ENCODE measurements at regions not wholly inside any gene's neighbourhood (a gene's known extent, or its start where the extent isn't known, plus 50 kb on each side); places are given as distances from the start of the nearest gene placed in this dataset.

- TF ChIP-seq CTCF (IDR thresholded peaks at IDR 0.05; ENCODE audit: low read depth, low read length), result no peak
- in situ Hi-C loops (cut with HindIII; ENCODE audit: low sequenced_read_pairs), result no loop called here
- H3K4me3 ChIP-seq (ENCODE audit: low read depth, low read length), result no peak overlapping the region
- DNase-seq (ENCODE audit: low read depth, low spot score), result peak; percentile 47
Measured at GRCh38 chr5:115432691-115433090, 111.9 kb downstream of the FEM1C start.

- no peak overlapping the region for H3K4me3 ChIP-seq (ENCODE audit: low read depth, low read length)
- in situ Hi-C loops (cut with HindIII; ENCODE audit: low sequenced_read_pairs), result no loop called here
- no peak for TF ChIP-seq CTCF (IDR thresholded peaks at IDR 0.05; ENCODE audit: low read depth, low read length)
- DNase-seq (ENCODE audit: low read depth, low spot score), result no peak
Measured at GRCh38 chr5:115431116-115431515, 113.5 kb downstream of the FEM1C start.

DNA sequence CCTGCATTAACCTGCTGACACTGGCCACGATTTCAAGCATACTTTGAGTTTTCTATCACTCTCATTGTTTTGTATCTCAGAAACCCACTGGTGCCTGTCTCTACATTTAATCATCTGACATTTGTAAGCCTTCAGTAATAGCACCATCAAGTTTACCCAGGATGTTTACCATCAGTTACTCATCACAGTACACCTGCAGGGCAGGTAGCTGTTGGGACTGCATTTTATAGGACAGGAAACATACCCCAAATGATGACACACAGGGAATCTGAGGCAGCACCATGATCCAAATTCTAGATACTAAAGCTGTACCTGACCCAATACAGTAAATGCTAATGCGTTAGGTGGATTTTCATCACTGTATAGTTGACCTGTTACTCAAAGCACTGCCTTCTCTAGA, 114.2 kb downstream of the FEM1C start:
- DNase-seq (ENCODE audit: low read depth, low spot score), result no peak
- in situ Hi-C loops (cut with HindIII; ENCODE audit: low sequenced_read_pairs), result no loop called here
- no peak for TF ChIP-seq CTCF (IDR thresholded peaks at IDR 0.05; ENCODE audit: low read depth, low read length)
- H3K4me3 ChIP-seq (ENCODE audit: low read depth, low read length), result no peak overlapping the region

DNA sequence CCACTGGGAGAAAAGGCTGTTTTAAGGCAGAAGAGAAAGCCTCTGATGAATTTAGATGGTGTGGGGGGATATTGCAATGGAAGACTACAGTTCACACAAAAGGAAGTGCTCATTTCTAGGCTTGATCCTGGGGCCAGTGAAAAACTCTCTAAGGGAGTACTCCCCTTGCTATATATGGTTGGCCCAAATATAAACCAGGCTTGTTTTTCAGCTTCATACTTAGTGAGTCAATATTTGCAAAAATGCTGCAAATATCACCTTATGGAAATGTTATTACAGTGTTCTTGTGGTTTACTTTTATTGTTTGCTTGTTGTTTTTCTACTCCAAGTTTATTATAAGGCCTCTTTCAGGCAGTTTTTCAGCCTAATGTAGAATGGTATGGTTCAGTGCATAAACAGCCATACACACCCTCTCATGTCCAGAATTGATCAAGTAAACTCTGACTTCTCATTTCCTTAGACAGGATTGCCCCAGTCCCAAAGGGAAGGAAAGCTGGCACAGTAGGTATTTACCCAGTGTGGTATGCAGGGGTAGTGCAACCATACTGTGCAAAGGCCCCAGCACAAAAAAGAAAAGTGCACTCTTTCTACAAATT, 115.1 kb downstream of the FEM1C start:
- no peak for TF ChIP-seq CTCF (IDR thresholded peaks at IDR 0.05; ENCODE audit: low read depth, low read length)
- in situ Hi-C loops (cut with HindIII; ENCODE audit: low sequenced_read_pairs), result no loop called here
- no peak for DNase-seq (ENCODE audit: low read depth, low spot score)

DNA sequence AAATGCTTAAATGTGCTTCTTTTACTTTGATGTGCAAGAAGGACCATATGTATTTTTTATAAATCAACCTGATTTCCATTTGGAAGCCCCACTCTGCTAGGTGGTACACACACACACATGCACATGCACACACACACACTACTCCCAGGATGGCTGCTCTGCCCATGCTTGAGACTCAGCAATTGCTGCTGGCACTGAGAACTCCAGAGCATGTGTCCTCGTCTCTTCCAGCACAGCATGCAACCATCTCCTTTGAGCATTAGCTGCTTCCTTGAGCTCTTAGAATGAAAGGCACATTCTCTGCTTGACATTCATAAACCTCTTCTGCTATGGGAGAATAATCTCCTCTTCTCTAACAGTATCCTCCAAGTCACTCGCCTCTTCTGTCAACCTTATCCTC, 115.9 kb downstream of the FEM1C start:
- no peak for TF ChIP-seq CTCF (IDR thresholded peaks at IDR 0.05; ENCODE audit: low read depth, low read length)
- in situ Hi-C loops (cut with HindIII; ENCODE audit: low sequenced_read_pairs), result no loop called here
- no peak overlapping the region for H3K4me3 ChIP-seq (ENCODE audit: low read depth, low read length)
- no peak for DNase-seq (ENCODE audit: low read depth, low spot score)

More for the DNA sequence above, 115.1 kb downstream of the FEM1C start:
- H3K4me3 ChIP-seq (ENCODE audit: low read depth, low read length), result no peak overlapping the region

DNA sequence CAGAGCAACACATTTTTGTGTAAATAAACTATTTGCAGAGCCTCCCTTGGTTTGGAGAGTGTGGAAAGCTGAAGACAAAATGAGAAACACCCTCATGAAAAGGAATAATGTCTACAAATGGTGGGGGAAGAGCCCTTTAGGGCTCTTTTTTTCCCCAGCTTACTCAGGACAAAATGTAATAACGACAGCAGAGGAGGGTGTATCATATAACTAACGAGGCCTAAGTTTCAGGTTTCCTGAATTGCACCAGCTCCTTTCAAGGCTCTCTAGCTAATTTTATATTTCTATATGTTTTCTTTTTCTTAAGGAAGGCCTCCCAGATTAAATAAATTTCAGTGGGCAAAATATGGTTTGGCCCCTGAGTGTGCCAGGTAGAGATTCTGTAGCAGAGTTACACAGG, 116.3 kb downstream of the FEM1C start:
- in situ Hi-C loops (cut with HindIII; ENCODE audit: low sequenced_read_pairs), result no loop called here
- no peak for DNase-seq (ENCODE audit: low read depth, low spot score)
- TF ChIP-seq CTCF (IDR thresholded peaks at IDR 0.05; ENCODE audit: low read depth, low read length), result no peak
- no peak overlapping the region for H3K4me3 ChIP-seq (ENCODE audit: low read depth, low read length)

DNA sequence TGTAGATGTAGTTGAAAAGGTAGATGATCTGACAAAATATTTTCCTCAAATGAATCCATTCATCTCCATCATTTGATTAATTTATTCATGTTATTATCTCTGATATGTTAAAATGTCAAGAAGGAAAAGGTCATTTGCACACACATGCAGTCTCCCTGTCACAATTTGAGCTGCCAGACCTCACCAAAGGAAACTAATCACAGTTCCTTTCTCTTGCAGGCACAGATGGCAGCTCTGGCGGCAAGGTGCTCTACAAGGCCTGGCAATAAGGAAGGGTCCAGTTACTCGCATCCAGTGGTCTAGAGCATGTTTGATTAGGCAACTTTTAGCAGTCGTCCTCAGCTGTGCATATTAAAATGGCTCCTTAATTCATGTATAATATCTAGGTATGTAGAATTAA, 120.1 kb downstream of the FEM1C start:
- TF ChIP-seq CTCF (IDR thresholded peaks at IDR 0.05; ENCODE audit: low read depth, low read length), result no peak
- in situ Hi-C loops (cut with HindIII; ENCODE audit: low sequenced_read_pairs), result no loop called here
- H3K4me3 ChIP-seq (ENCODE audit: low read depth, low read length), result no peak overlapping the region
- no peak for DNase-seq (ENCODE audit: low read depth, low spot score)

All from astrocyte of the spinal cord (primary cell).